ENCODE measurements at regions not wholly inside any gene's neighbourhood (a gene's known extent, or its start where the extent isn't known, plus 50 kb on each side); places are given as distances from the start of the nearest gene placed in this dataset.

DNA sequence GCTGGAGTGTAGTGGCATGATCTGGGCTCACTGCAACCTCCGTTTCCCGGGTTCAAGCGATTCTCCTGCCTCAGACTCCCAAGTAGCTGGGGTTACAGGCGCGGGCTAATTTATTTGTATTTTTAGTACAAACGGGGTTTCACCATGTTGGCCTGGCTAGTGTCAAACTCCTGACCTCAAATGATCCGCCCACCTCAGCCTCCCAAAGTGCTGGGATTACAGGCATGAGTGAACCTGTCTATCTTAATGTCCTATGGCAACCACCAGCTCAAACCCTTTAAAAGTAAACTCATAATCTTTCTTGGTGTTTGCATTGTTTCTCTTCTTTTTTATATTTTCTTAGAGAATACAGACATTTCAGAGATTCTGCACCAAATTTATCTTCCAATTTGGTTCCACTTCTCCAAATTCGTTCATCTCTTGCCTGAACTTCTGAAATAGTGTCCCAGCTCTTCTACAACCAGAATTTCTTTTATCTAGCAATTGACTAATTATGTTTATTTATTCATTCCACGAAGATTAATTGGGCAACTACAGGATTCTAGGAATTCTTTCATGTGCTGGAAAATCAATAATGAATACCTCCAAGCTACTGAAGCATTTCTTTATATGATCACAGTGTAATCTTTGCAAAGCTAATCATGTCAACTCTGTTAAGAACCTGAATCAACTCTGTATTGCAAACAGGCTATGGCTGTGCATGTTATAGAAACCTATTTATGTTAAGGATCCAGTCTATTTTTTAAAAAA lies 60.0 kb upstream of the TYRP1 start:
- TF ChIP-seq FOXP1 (CRISPR knock-in tag; IDR thresholded peaks at IDR 0.05; ENCODE audit: borderline replicate concordance) (no peak), KAT7 (CRISPR knock-in tag; IDR thresholded peaks at IDR 0.05; ENCODE audit: borderline replicate concordance) (no peak)
- TF ChIP-seq, protein P1, sequence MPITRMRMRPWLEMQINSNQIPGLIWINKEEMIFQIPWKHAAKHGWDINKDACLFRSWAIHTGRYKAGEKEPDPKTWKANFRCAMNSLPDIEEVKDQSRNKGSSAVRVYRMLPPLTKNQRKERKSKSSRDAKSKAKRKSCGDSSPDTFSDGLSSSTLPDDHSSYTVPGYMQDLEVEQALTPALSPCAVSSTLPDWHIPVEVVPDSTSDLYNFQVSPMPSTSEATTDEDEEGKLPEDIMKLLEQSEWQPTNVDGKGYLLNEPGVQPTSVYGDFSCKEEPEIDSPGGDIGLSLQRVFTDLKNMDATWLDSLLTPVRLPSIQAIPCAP (CRISPR knock-in tag; IDR thresholded peaks at IDR 0.05) = no peak
- TF ChIP-seq, protein P2, sequence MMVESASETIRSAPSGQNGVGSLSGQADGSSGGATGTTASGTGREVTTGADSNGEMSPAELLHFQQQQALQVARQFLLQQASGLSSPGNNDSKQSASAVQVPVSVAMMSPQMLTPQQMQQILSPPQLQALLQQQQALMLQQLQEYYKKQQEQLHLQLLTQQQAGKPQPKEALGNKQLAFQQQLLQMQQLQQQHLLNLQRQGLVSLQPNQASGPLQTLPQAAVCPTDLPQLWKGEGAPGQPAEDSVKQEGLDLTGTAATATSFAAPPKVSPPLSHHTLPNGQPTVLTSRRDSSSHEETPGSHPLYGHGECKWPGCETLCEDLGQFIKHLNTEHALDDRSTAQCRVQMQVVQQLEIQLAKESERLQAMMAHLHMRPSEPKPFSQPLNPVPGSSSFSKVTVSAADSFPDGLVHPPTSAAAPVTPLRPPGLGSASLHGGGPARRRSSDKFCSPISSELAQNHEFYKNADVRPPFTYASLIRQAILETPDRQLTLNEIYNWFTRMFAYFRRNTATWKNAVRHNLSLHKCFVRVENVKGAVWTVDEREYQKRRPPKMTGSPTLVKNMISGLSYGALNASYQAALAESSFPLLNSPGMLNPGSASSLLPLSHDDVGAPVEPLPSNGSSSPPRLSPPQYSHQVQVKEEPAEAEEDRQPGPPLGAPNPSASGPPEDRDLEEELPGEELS (CRISPR knock-in tag; IDR thresholded peaks at IDR 0.05) = no peak
- TF ChIP-seq, protein P3, sequence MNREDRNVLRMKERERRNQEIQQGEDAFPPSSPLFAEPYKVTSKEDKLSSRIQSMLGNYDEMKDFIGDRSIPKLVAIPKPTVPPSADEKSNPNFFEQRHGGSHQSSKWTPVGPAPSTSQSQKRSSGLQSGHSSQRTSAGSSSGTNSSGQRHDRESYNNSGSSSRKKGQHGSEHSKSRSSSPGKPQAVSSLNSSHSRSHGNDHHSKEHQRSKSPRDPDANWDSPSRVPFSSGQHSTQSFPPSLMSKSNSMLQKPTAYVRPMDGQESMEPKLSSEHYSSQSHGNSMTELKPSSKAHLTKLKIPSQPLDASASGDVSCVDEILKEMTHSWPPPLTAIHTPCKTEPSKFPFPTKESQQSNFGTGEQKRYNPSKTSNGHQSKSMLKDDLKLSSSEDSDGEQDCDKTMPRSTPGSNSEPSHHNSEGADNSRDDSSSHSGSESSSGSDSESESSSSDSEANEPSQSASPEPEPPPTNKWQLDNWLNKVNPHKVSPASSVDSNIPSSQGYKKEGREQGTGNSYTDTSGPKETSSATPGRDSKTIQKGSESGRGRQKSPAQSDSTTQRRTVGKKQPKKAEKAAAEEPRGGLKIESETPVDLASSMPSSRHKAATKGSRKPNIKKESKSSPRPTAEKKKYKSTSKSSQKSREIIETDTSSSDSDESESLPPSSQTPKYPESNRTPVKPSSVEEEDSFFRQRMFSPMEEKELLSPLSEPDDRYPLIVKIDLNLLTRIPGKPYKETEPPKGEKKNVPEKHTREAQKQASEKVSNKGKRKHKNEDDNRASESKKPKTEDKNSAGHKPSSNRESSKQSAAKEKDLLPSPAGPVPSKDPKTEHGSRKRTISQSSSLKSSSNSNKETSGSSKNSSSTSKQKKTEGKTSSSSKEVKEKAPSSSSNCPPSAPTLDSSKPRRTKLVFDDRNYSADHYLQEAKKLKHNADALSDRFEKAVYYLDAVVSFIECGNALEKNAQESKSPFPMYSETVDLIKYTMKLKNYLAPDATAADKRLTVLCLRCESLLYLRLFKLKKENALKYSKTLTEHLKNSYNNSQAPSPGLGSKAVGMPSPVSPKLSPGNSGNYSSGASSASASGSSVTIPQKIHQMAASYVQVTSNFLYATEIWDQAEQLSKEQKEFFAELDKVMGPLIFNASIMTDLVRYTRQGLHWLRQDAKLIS (CRISPR knock-in tag; IDR thresholded peaks at IDR 0.05; ENCODE audit: borderline replicate concordance) = no peak
- TF ChIP-seq, protein P4, sequence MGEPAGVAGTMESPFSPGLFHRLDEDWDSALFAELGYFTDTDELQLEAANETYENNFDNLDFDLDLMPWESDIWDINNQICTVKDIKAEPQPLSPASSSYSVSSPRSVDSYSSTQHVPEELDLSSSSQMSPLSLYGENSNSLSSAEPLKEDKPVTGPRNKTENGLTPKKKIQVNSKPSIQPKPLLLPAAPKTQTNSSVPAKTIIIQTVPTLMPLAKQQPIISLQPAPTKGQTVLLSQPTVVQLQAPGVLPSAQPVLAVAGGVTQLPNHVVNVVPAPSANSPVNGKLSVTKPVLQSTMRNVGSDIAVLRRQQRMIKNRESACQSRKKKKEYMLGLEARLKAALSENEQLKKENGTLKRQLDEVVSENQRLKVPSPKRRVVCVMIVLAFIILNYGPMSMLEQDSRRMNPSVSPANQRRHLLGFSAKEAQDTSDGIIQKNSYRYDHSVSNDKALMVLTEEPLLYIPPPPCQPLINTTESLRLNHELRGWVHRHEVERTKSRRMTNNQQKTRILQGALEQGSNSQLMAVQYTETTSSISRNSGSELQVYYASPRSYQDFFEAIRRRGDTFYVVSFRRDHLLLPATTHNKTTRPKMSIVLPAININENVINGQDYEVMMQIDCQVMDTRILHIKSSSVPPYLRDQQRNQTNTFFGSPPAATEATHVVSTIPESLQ (CRISPR knock-in tag; IDR thresholded peaks at IDR 0.05) = no peak
- Mint-ChIP-seq H3K9me3 (no peaks in the 10 kb centered on the region), H3K27me3 (ENCODE audit: low read depth) (no peaks in the 10 kb centered on the region), H3K4me1 (peaks cover 13% of the 10 kb centered on the region), H3K27ac (no peak overlapping the region), H3K4me3 (no peak overlapping the region), H3K36me3 (no peaks in the 10 kb centered on the region)
- ChIA-PET CTCF (no interaction called here), POLR2A (no interaction called here)
- ATAC-seq (no peak), DNase-seq (ENCODE audit: low spot score) (no peak)

DNA sequence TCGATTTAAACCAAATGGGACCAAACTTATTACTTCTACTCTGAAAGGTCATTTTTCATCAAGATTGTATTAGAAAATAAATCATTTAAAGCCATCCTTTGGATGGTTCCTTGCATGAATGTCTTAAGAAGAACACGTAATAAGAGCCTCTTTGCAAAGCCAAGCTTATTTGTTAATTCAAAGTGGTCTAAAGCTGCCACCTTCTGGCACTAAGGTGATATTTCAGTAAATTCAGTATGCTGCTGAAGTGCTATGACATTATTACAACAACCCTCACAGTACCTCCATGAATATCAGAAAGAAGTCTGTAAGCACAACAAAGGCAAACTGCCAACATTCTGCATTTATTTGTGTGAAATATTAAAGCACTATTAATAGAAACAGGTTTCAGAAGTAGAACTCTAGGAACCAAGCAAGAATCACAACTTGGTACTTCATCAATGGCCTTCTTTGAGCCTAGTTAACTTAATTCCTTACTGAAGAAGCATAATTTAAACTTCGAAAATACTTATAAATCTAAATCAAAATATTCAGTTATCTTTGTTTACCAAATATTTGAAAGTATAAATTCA lies 53.1 kb upstream of the TYRP1 start:
- ChIA-PET POLR2A (no interaction called here), CTCF (interaction anchor here (0.6 to 2.0 kb wide), 9 partner anchors 9 to 311 kb away, joined by 3 to 12 read pairs (median 3); no protein-coding TSS in a partner anchor)
- H3K9me3 Mint-ChIP-seq = no peaks in the 10 kb centered on the region
- H3K36me3 Mint-ChIP-seq = no peaks in the 10 kb centered on the region
- no peaks in the 10 kb centered on the region for H3K4me1 Mint-ChIP-seq
- no peak for DNase-seq (ENCODE audit: low spot score)
- no peaks in the 10 kb centered on the region for H3K27me3 Mint-ChIP-seq (ENCODE audit: low read depth)
- TF ChIP-seq, protein P5, sequence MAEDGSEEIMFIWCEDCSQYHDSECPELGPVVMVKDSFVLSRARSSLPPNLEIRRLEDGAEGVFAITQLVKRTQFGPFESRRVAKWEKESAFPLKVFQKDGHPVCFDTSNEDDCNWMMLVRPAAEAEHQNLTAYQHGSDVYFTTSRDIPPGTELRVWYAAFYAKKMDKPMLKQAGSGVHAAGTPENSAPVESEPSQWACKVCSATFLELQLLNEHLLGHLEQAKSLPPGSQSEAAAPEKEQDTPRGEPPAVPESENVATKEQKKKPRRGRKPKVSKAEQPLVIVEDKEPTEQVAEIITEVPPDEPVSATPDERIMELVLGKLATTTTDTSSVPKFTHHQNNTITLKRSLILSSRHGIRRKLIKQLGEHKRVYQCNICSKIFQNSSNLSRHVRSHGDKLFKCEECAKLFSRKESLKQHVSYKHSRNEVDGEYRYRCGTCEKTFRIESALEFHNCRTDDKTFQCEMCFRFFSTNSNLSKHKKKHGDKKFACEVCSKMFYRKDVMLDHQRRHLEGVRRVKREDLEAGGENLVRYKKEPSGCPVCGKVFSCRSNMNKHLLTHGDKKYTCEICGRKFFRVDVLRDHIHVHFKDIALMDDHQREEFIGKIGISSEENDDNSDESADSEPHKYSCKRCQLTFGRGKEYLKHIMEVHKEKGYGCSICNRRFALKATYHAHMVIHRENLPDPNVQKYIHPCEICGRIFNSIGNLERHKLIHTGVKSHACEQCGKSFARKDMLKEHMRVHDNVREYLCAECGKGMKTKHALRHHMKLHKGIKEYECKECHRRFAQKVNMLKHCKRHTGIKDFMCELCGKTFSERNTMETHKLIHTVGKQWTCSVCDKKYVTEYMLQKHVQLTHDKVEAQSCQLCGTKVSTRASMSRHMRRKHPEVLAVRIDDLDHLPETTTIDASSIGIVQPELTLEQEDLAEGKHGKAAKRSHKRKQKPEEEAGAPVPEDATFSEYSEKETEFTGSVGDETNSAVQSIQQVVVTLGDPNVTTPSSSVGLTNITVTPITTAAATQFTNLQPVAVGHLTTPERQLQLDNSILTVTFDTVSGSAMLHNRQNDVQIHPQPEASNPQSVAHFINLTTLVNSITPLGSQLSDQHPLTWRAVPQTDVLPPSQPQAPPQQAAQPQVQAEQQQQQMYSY (CRISPR knock-in tag; IDR thresholded peaks at IDR 0.05) = no peak
- TF ChIP-seq IRF2 (CRISPR knock-in tag; IDR thresholded peaks at IDR 0.05; ENCODE audit: borderline replicate concordance, low read depth) = no peak
- TF ChIP-seq, protein P6, sequence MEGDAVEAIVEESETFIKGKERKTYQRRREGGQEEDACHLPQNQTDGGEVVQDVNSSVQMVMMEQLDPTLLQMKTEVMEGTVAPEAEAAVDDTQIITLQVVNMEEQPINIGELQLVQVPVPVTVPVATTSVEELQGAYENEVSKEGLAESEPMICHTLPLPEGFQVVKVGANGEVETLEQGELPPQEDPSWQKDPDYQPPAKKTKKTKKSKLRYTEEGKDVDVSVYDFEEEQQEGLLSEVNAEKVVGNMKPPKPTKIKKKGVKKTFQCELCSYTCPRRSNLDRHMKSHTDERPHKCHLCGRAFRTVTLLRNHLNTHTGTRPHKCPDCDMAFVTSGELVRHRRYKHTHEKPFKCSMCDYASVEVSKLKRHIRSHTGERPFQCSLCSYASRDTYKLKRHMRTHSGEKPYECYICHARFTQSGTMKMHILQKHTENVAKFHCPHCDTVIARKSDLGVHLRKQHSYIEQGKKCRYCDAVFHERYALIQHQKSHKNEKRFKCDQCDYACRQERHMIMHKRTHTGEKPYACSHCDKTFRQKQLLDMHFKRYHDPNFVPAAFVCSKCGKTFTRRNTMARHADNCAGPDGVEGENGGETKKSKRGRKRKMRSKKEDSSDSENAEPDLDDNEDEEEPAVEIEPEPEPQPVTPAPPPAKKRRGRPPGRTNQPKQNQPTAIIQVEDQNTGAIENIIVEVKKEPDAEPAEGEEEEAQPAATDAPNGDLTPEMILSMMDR (IDR thresholded peaks at IDR 0.05) = peak; percentile 45
- TF ChIP-seq, protein P7, sequence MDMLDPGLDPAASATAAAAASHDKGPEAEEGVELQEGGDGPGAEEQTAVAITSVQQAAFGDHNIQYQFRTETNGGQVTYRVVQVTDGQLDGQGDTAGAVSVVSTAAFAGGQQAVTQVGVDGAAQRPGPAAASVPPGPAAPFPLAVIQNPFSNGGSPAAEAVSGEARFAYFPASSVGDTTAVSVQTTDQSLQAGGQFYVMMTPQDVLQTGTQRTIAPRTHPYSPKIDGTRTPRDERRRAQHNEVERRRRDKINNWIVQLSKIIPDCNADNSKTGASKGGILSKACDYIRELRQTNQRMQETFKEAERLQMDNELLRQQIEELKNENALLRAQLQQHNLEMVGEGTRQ (CRISPR knock-in tag; IDR thresholded peaks at IDR 0.05) = no peak
- TF ChIP-seq GRHL2 (CRISPR knock-in tag; IDR thresholded peaks at IDR 0.05; ENCODE audit: insufficient replicate concordance, severe bottlenecking) = no peak
- H3K4me3 Mint-ChIP-seq = no peak overlapping the region
- ATAC-seq = peak; percentile 83
- no peak overlapping the region for H3K27ac Mint-ChIP-seq
